ACC112 (cell line): ENCODE measurements at regions not wholly inside any gene's neighbourhood (a gene's known extent, or its start where the extent isn't known, plus 50 kb on each side); places are given as distances from the start of the nearest gene placed in this dataset.

Source experiments
- H2AFZ ChIP-seq: fragments of 200-600 bp; sonication (generic); one replicate; pipeline ENCODE4 v1.6.0; 2017; ENCODE audit warnings: antibody characterized with exemption, low read length; ENCODE audit not compliant: unreplicated experiment
- H3K27ac ChIP-seq: fragments of 200-600 bp; sonication (generic); 2 replicates; pipeline ENCODE4 v1.5.1; 2014; ENCODE audit warnings: low read depth, mild to moderate bottlenecking, antibody characterized with exemption, low read length, moderate library complexity
- H3K27me3 ChIP-seq: fragments of 200-600 bp; sonication (generic); 2 replicates; pipeline ENCODE4 v1.6.1; 2014; ENCODE audit warnings: mild to moderate bottlenecking, antibody characterized with exemption, low read length, moderate library complexity, mixed read lengths; ENCODE audit not compliant: insufficient read depth
- H3K36me3 ChIP-seq: fragments of 200-600 bp; sonication (generic); 2 replicates; pipeline ENCODE4 v1.6.1; 2016; ENCODE audit warnings: mild to moderate bottlenecking, antibody characterized with exemption, low read length, moderate library complexity, mixed read lengths; ENCODE audit not compliant: insufficient read depth
- H3K4me1 ChIP-seq: fragments of 200-600 bp; sonication (generic); one replicate; pipeline ENCODE4 v1.6.1; 2016; ENCODE audit warnings: low read length, mixed read lengths; ENCODE audit not compliant: insufficient read depth, unreplicated experiment, control insufficient read depth
- H3K4me3 ChIP-seq: fragments of 200-600 bp; sonication (generic); 2 replicates; pipeline ENCODE4 v1.5.1; 2014; ENCODE audit warnings: mild to moderate bottlenecking, low read depth, low read length
- H3K79me2 ChIP-seq: fragments of 200-600 bp; sonication (generic); one replicate; pipeline ENCODE4 v1.6.0; 2016; ENCODE audit warnings: low read length; ENCODE audit not compliant: control insufficient read depth, unreplicated experiment, insufficient read depth

- Histone ChIP-seq H3K4me1 (no peaks in the 10 kb centered on the region), H3K36me3 (no peaks in the 10 kb centered on the region), H2AFZ (no peak overlapping the region), H3K79me2 (no peaks in the 10 kb centered on the region), H3K27me3 (no peaks in the 10 kb centered on the region), H3K27ac (no peak overlapping the region), H3K4me3 (no peak overlapping the region)
Measured at GRCh38 chr14:105797546-105797945, 271.2 kb downstream of the TMEM121 start.

GRCh38 chr14:105805701-105806100 is 279.3 kb downstream of the TMEM121 start:
- H3K79me2 ChIP-seq: no peaks in the 10 kb centered on the region
- H3K4me1 ChIP-seq: no peaks in the 10 kb centered on the region
- H3K27me3 ChIP-seq: no peaks in the 10 kb centered on the region
- no peaks in the 10 kb centered on the region for H3K36me3 ChIP-seq
- no peak overlapping the region for H2AFZ ChIP-seq
- H3K27ac ChIP-seq: no peak overlapping the region
- no peak overlapping the region for H3K4me3 ChIP-seq

- H3K4me1 ChIP-seq: no peaks in the 10 kb centered on the region
- H3K4me3 ChIP-seq: no peak overlapping the region
- no peak overlapping the region for H3K27ac ChIP-seq
- no peaks in the 10 kb centered on the region for H3K79me2 ChIP-seq
- H2AFZ ChIP-seq: no peak overlapping the region
- H3K36me3 ChIP-seq: no peaks in the 10 kb centered on the region
- H3K27me3 ChIP-seq: no peaks in the 10 kb centered on the region
Measured at GRCh38 chr14:105806568-105806967, 280.2 kb downstream of the TMEM121 start.

GRCh38 chr14:105817971-105818711 is 291.8 kb downstream of the TMEM121 start:
- Histone ChIP-seq H2AFZ (no peak overlapping the region), H3K27ac (no peak overlapping the region), H3K4me1 (no peaks in the 10 kb centered on the region), H3K36me3 (no peaks in the 10 kb centered on the region), H3K27me3 (no peaks in the 10 kb centered on the region), H3K4me3 (no peak overlapping the region), H3K79me2 (no peaks in the 10 kb centered on the region)

GRCh38 chr14:105818712-105819005 is 292.3 kb downstream of the TMEM121 start:
- H2AFZ ChIP-seq: no peak overlapping the region
- no peaks in the 10 kb centered on the region for H3K4me1 ChIP-seq

GRCh38 chr14:105830171-105830570 is 303.8 kb downstream of the TMEM121 start:
- no peaks in the 10 kb centered on the region for H3K36me3 ChIP-seq
- H3K4me3 ChIP-seq: no peak overlapping the region
- H3K4me1 ChIP-seq: no peaks in the 10 kb centered on the region
- no peaks in the 10 kb centered on the region for H3K79me2 ChIP-seq
- no peaks in the 10 kb centered on the region for H3K27me3 ChIP-seq
- no peak overlapping the region for H2AFZ ChIP-seq
- no peak overlapping the region for H3K27ac ChIP-seq

More at GRCh38 chr14:105818712-105819005, 292.3 kb downstream of the TMEM121 start:
- Histone ChIP-seq H3K4me3 (no peak overlapping the region), H3K27ac (no peak overlapping the region), H3K79me2 (no peaks in the 10 kb centered on the region), H3K36me3 (no peaks in the 10 kb centered on the region), H3K27me3 (no peaks in the 10 kb centered on the region)

GRCh38 chr14:105836160-105836559 is 309.8 kb downstream of the TMEM121 start:
- H3K27me3 ChIP-seq: no peaks in the 10 kb centered on the region
- no peak overlapping the region for H3K4me3 ChIP-seq

GRCh38 chr14:105836730-105837129 is 310.3 kb downstream of the TMEM121 start:
- H3K27ac ChIP-seq: no peak overlapping the region
- H3K4me1 ChIP-seq: no peaks in the 10 kb centered on the region
- H3K36me3 ChIP-seq: no peaks in the 10 kb centered on the region
- no peaks in the 10 kb centered on the region for H3K27me3 ChIP-seq
- no peaks in the 10 kb centered on the region for H3K79me2 ChIP-seq
- no peak overlapping the region for H2AFZ ChIP-seq
- no peak overlapping the region for H3K4me3 ChIP-seq

More at GRCh38 chr14:105836160-105836559, 309.8 kb downstream of the TMEM121 start:
- Histone ChIP-seq H3K27ac (no peak overlapping the region), H3K79me2 (no peaks in the 10 kb centered on the region), H2AFZ (no peak overlapping the region), H3K4me1 (no peaks in the 10 kb centered on the region), H3K36me3 (no peaks in the 10 kb centered on the region)

GRCh38 chr14:105837349-105838063 is 311.1 kb downstream of the TMEM121 start:
- Histone ChIP-seq H2AFZ (no peak overlapping the region), H3K27me3 (no peaks in the 10 kb centered on the region), H3K27ac (no peak overlapping the region), H3K36me3 (no peaks in the 10 kb centered on the region), H3K79me2 (no peaks in the 10 kb centered on the region), H3K4me1 (no peaks in the 10 kb centered on the region), H3K4me3 (no peak overlapping the region)

GRCh38 chr14:105838107-105838506 is 311.7 kb downstream of the TMEM121 start:
- Histone ChIP-seq H3K27ac (no peak overlapping the region), H2AFZ (no peak overlapping the region), H3K4me3 (no peak overlapping the region), H3K36me3 (no peaks in the 10 kb centered on the region), H3K27me3 (no peaks in the 10 kb centered on the region), H3K4me1 (no peaks in the 10 kb centered on the region), H3K79me2 (no peaks in the 10 kb centered on the region)
